Epithelial cell of esophagus (primary cell): ENCODE measurements at regions not wholly inside any gene's neighbourhood (a gene's known extent, or its start where the extent isn't known, plus 50 kb on each side); places are given as distances from the start of the nearest gene placed in this dataset.

Experiments used
- DNase-seq: peaks from one replicate; pipeline ENCODE4 v3.0.0; 2010; ENCODE audit warnings: low read depth
- H3K4me3 ChIP-seq: 2 replicates; pipeline ENCODE4 v1.5.1; 2011; ENCODE audit warnings: mild to moderate bottlenecking, low read length, control low read depth
- TF ChIP-seq, protein P1 (sequence below): IDR thresholded peaks from 2 replicates; pipeline ENCODE4 v1.5.1; 2011; ENCODE audit warnings: low read depth, mild to moderate bottlenecking, low read length, control low read depth, inconsistent platforms; ENCODE audit not compliant: insufficient read depth; ENCODE audit errors: missing control alignments

DNA sequence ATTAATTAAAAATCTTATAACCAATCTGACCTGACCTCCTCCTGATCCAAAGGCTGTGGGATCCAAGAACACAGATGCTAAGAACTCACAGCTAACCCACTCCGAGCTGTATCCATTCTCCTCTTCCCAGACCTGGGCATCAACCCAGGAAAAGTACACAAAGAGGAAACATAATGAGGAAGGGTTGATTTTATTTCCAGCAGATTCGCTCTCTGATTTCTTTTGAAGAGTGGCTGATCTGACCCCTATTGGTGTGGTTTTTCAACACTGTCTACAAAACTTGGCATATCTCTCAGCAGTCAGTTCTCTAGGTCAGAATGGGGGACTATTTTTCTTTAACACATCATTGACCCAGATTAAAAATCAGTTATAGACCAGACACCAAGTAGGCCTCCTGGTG lies 201.9 kb upstream of the UBASH3B start:
- no peak for DNase-seq
- TF ChIP-seq, protein P1, sequence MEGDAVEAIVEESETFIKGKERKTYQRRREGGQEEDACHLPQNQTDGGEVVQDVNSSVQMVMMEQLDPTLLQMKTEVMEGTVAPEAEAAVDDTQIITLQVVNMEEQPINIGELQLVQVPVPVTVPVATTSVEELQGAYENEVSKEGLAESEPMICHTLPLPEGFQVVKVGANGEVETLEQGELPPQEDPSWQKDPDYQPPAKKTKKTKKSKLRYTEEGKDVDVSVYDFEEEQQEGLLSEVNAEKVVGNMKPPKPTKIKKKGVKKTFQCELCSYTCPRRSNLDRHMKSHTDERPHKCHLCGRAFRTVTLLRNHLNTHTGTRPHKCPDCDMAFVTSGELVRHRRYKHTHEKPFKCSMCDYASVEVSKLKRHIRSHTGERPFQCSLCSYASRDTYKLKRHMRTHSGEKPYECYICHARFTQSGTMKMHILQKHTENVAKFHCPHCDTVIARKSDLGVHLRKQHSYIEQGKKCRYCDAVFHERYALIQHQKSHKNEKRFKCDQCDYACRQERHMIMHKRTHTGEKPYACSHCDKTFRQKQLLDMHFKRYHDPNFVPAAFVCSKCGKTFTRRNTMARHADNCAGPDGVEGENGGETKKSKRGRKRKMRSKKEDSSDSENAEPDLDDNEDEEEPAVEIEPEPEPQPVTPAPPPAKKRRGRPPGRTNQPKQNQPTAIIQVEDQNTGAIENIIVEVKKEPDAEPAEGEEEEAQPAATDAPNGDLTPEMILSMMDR = no peak
- no peak overlapping the region for H3K4me3 ChIP-seq

DNA sequence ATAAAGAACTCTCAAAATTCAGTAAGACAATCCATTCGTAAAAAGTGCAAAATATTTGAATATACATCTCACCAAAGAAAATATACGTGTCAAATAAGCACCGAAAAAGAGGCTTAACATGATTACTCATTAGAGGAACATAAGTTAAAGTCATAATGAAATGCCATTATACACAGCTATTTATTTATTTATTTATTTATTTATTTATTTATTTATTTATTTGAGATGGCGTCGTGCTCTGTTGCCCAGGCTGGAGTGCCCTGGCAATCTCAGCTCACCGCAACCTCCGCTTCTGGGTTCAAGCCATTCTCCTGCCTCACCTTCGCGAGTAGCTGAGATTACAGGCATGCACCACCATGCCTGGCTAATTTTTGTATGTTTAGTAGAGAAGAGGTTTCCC lies 203.6 kb upstream of the UBASH3B start:
- H3K4me3 ChIP-seq = no peak overlapping the region
- DNase-seq = no peak
- TF ChIP-seq, protein P1 = no peak

DNA sequence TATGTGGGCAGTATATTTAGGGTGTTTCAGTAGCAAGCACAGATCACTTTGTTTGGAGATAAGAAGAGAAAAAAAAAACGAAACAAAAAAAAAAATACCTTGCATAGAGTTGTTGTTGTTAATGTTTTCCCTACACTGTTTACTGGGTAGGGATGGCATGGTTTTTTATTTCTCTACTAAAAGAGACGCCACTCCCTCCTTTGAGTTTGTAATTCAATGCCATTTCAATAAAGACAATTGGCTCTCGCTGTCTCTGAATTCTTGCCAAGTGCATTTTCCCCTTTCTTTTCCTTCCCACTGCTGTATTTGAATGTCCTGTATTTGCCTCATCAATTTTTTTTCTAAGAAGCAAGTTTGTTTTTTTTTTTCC lies 213.9 kb upstream of the UBASH3B start:
- DNase-seq = no peak
- TF ChIP-seq, protein P1 = no peak
- H3K4me3 ChIP-seq = no peak overlapping the region

DNA sequence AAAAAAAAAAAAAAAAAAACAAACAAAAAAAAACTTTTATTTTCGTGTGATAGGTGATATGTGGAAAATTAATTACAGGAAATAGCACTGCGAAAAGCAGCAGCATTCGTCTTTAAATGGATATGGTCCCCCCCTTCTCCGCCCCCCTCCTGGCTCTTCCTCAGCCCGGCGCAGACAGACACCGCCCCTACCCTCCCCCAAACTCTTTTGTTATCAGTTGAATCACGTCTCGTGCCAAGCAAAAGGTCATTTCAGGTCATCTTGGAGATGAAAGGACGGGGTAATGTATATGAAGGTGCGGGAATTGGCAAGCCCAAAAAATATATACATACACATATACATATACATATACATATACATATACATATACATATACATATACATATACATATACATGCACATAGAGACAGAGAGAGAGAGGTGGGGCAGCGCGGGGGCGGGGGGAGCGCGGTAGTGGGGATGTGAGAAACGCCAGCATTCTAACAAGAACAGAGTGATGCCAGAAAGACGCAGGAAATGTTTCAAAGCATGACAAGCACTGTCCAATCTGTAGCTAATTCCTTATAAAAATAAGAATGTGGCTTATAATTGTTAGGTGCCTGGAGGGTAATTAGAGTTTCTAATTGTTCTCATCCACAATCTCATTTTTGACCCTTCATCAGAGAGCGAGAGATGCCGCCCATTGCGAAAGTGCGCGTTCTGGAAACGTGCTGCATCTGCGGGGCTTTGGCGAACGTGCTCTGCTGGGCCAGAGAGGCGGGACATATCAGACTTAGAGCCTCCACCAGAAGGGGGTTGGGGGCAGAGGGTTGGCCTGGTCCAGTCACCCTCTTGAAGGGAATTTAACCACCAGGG lies 214.5 kb upstream of the UBASH3B start:
- no peak for DNase-seq
- peak overlapping the region; percentile 35 for H3K4me3 ChIP-seq
- TF ChIP-seq, protein P1 = no peak

DNA sequence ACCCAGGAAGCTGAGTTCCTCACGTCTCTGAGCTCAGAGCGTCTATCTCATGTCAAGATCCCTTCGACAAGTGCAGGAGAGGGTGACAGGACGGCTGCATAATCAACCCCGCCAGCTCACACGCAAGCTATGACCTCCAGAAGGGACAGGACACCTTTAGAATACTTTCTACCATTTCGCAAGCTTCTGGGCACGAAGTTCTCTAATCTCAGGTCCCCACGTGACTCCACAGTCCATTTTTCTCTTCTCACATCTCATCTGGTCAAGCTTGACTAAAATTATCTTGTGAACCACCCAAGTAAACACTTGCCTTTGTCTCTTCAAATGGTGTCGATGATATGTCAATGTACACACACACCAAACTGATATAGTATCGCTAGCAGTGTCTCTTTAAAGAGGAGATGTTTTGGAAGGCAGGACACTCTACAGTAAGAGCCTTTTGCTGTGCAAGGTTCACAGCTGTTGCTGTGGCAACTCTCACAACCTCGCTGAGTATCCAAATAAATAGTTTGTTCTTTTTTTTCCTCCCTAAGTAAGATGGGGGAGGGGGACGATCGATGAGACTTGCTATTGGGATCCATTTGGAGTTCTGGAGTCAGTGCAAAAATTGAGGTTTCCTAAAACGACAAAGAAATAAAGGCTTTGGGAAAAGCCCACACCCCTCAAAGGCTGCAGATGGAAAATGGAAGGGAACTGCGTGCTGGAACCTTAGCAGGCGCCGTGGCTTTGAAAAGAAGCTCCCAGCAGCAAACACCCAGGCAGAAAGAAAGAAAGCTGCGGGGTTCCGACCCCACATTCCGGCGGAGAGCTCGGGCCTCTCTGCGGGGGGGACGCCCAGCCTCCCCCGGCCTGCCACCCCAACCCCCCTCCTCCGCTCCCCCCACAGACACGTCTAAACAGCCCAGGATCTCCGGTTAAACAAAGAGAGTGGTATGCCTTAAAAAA lies 215.4 kb upstream of the UBASH3B start:
- no peak for DNase-seq
- TF ChIP-seq, protein P1 = no peak
- peak overlapping the region; percentile 35 for H3K4me3 ChIP-seq

DNA sequence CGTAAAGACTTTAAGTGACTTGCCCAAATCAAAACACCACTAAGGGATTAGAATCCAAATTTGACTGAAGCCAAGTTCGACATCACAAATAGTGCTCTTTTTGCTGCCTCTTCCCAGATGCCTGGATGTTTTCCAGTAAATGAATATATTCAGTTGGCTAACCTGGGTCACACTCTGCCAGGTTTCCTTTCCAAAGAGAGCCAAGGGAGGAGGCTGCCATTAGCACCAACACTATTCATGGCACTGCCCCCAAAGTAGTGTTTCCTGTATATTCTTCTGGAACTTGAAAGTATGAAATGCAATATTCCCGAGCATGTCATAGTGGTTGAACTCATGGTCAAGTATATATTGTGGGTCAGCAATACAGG lies 219.3 kb upstream of the UBASH3B start:
- no peak overlapping the region for H3K4me3 ChIP-seq
- TF ChIP-seq, protein P1 = no peak
- no peak for DNase-seq
